ENCODE measurements at regions not wholly inside any gene's neighbourhood (a gene's known extent, or its start where the extent isn't known, plus 50 kb on each side); places are given as distances from the start of the nearest gene placed in this dataset.

GRCh38 chr2:195214072-195214471 is 443.0 kb upstream of the SLC39A10 start:
- Histone ChIP-seq H3K27me3 (ENCODE audit: control insufficient read depth, insufficient read depth, low read length) (no peaks in the 10 kb centered on the region), H3K4me3 (ENCODE audit: low read length in 3 of 3) (no peak overlapping the region), H3K27ac (ENCODE audit: low read depth in 2 of 2, low read length in 2 of 2) (no peak overlapping the region), H3K9me3 (ENCODE audit: control insufficient read depth in 2 of 3, insufficient read depth in 1 of 3, low read length in 3 of 3) (no peaks in the 10 kb centered on the region), H3K9ac (ENCODE audit: low read length in 3 of 3) (no peak overlapping the region), H3K4me1 (ENCODE audit: control insufficient read depth in 2 of 3, insufficient read depth in 2 of 3, low read depth in 1 of 3, low read length in 3 of 3) (no peaks in the 10 kb centered on the region), H3K36me3 (ENCODE audit: control insufficient read depth in 2 of 3, insufficient read depth in 3 of 3, low read length in 3 of 3) (no peaks in the 10 kb centered on the region)
- DNase-seq (no peak), FAIRE-seq (no peak)
- intact Hi-C loops (cut with DNase I), result no loop called here
- TF ChIP-seq CTCF (IDR thresholded peaks at IDR 0.05; ENCODE audit: borderline replicate concordance, extremely low read depth, insufficient read depth), result no peak

GRCh38 chr2:195212586-195212985 is 444.4 kb upstream of the SLC39A10 start:
- no peak overlapping the region for H3K9ac ChIP-seq (ENCODE audit: low read length in 3 of 3)
- intact Hi-C loops (cut with DNase I), result no loop called here
- no peak for DNase-seq
- H3K9me3 ChIP-seq (ENCODE audit: control insufficient read depth in 2 of 3, insufficient read depth in 1 of 3, low read length in 3 of 3), result no peaks in the 10 kb centered on the region
- no peak for FAIRE-seq
- no peaks in the 10 kb centered on the region for H3K27me3 ChIP-seq (ENCODE audit: control insufficient read depth, insufficient read depth, low read length)
- no peak overlapping the region for H3K27ac ChIP-seq (ENCODE audit: low read depth in 2 of 2, low read length in 2 of 2)
- TF ChIP-seq CTCF (IDR thresholded peaks at IDR 0.05; ENCODE audit: borderline replicate concordance, extremely low read depth, insufficient read depth), result no peak
- H3K4me3 ChIP-seq (ENCODE audit: low read length in 3 of 3), result no peak overlapping the region
- no peaks in the 10 kb centered on the region for H3K4me1 ChIP-seq (ENCODE audit: control insufficient read depth in 2 of 3, insufficient read depth in 2 of 3, low read depth in 1 of 3, low read length in 3 of 3)
- no peaks in the 10 kb centered on the region for H3K36me3 ChIP-seq (ENCODE audit: control insufficient read depth in 2 of 3, insufficient read depth in 3 of 3, low read length in 3 of 3)

- no peak for FAIRE-seq
- Histone ChIP-seq H3K9me3 (ENCODE audit: control insufficient read depth in 2 of 3, insufficient read depth in 1 of 3, low read length in 3 of 3) (no peaks in the 10 kb centered on the region), H3K4me1 (ENCODE audit: control insufficient read depth in 2 of 3, insufficient read depth in 2 of 3, low read depth in 1 of 3, low read length in 3 of 3) (no peaks in the 10 kb centered on the region), H3K4me3 (ENCODE audit: low read length in 3 of 3) (no peak overlapping the region), H3K27ac (ENCODE audit: low read depth in 2 of 2, low read length in 2 of 2) (no peak overlapping the region), H3K27me3 (ENCODE audit: control insufficient read depth, insufficient read depth, low read length) (no peaks in the 10 kb centered on the region), H3K36me3 (ENCODE audit: control insufficient read depth in 2 of 3, insufficient read depth in 3 of 3, low read length in 3 of 3) (no peaks in the 10 kb centered on the region), H3K9ac (ENCODE audit: low read length in 3 of 3) (no peak overlapping the region)
- TF ChIP-seq CTCF (IDR thresholded peaks at IDR 0.05; ENCODE audit: borderline replicate concordance, extremely low read depth, insufficient read depth), result no peak
- intact Hi-C loops (cut with DNase I), result no loop called here
- DNase-seq, result no peak
These were observed 454.7 kb upstream of the SLC39A10 start for GRCh38 chr2:195202163-195202845.

- Histone ChIP-seq H3K9me3 (ENCODE audit: control insufficient read depth in 2 of 3, insufficient read depth in 1 of 3, low read length in 3 of 3) (no peaks in the 10 kb centered on the region), H3K9ac (ENCODE audit: low read length in 3 of 3) (no peak overlapping the region), H3K27me3 (ENCODE audit: control insufficient read depth, insufficient read depth, low read length) (no peaks in the 10 kb centered on the region), H3K27ac (ENCODE audit: low read depth in 2 of 2, low read length in 2 of 2) (no peak overlapping the region), H3K4me1 (ENCODE audit: control insufficient read depth in 2 of 3, insufficient read depth in 2 of 3, low read depth in 1 of 3, low read length in 3 of 3) (no peaks in the 10 kb centered on the region), H3K4me3 (ENCODE audit: low read length in 3 of 3) (no peak overlapping the region), H3K36me3 (ENCODE audit: control insufficient read depth in 2 of 3, insufficient read depth in 3 of 3, low read length in 3 of 3) (no peaks in the 10 kb centered on the region)
- no peak for DNase-seq
- intact Hi-C loops (cut with DNase I), result no loop called here
- no peak for FAIRE-seq
- no peak for TF ChIP-seq CTCF (IDR thresholded peaks at IDR 0.05; ENCODE audit: borderline replicate concordance, extremely low read depth, insufficient read depth)
These were observed 457.2 kb upstream of the SLC39A10 start for GRCh38 chr2:195199864-195200263.
